CD4-positive, alpha-beta memory T cell (primary cell): ENCODE measurements at regions not wholly inside any gene's neighbourhood (a gene's known extent, or its start where the extent isn't known, plus 50 kb on each side); places are given as distances from the start of the nearest gene placed in this dataset.

Source experiments
- CTCF ChIA-PET: fragments of 350-600 bp; sonication (Branson Sonifier 250); formaldehyde crosslinking; loops from one replicate; lab custom pipeline; 2021; ENCODE audit warnings: inconsistent platforms; ENCODE audit not compliant: partially characterized antibody; lab: Charles Lee
- POLR2A ChIA-PET: fragments of 350-600 bp; sonication (Branson Sonifier 250); formaldehyde crosslinking; loops from one replicate; lab custom pipeline; 2021; ENCODE audit not compliant: partially characterized antibody; lab: Charles Lee
- DNase-seq, 5 donors: peaks; one replicate each; pipeline versions ENCODE4 v3.0.0 to v3.0.0-alpha.2; 2020 to 2022; ENCODE audit warnings: mixed read lengths in 1 of 5
- H3K27ac ChIP-seq: one replicate; pipeline ENCODE4 v1.7.0; 2013; ENCODE audit warnings: low read depth, low read length
- H3K27me3 ChIP-seq: 2 replicates; pipeline ENCODE4 v1.7.0; 2013; ENCODE audit warnings: mild to moderate bottlenecking, low read length, moderate library complexity; ENCODE audit not compliant: insufficient read depth
- H3K36me3 ChIP-seq: 2 replicates; pipeline ENCODE4 v1.7.0; 2013; ENCODE audit warnings: mild to moderate bottlenecking, low read length, moderate library complexity; ENCODE audit not compliant: insufficient read depth
- H3K4me1 ChIP-seq: 2 replicates; pipeline ENCODE4 v1.7.0; 2013; ENCODE audit warnings: mild to moderate bottlenecking, low read length, moderate library complexity; ENCODE audit not compliant: insufficient read depth
- H3K4me3 ChIP-seq, 2 donors: one replicate each; pipeline ENCODE4 v1.7.0; 2013; ENCODE audit warnings: low read length in 2 of 2, mild to moderate bottlenecking in 1 of 2
- H3K9me3 ChIP-seq, 2 donors: one replicate each; pipeline ENCODE4 v1.7.0; 2013; ENCODE audit warnings: low read length in 2 of 2, control low read depth in 1 of 2; ENCODE audit not compliant: control insufficient read depth in 1 of 2
- H3K27ac Mint-ChIP-seq, 7 donors: one replicate each; pipeline ENCODE4 v1.8.0; 2020 to 2021; ENCODE audit warnings: mixed read lengths in 7 of 7, mild to moderate bottlenecking in 6 of 7, inconsistent platforms in 3 of 7, moderate library complexity in 3 of 7
- H3K27me3 Mint-ChIP-seq, 2 donors: one replicate each; pipeline ENCODE4 v1.8.0; 2020 to 2021; ENCODE audit warnings: mixed read lengths in 2 of 2
- H3K36me3 Mint-ChIP-seq, 2 donors: one replicate each; pipeline ENCODE4 v1.8.0; 2020 to 2021; ENCODE audit warnings: mixed read lengths in 2 of 2, inconsistent platforms in 1 of 2, mild to moderate bottlenecking in 1 of 2
- H3K4me1 Mint-ChIP-seq, 4 donors: one replicate each; pipeline ENCODE4 v1.8.0; 2020 to 2021; ENCODE audit warnings: mixed read lengths in 4 of 4, mild to moderate bottlenecking in 1 of 4
- H3K4me3 Mint-ChIP-seq, 8 donors: one replicate each; pipeline ENCODE4 v1.8.0; 2020 to 2021; ENCODE audit warnings: mixed read lengths in 8 of 8, mild to moderate bottlenecking in 7 of 8, moderate library complexity in 6 of 8, inconsistent platforms in 3 of 8
- H3K9me3 Mint-ChIP-seq, 8 donors: one replicate each; pipeline ENCODE4 v1.8.0; 2020 to 2021; ENCODE audit warnings: mixed read lengths in 8 of 8, mild to moderate bottlenecking in 5 of 8, inconsistent platforms in 3 of 8, moderate library complexity in 1 of 8
- intact Hi-C: fragments of 100-400 bp; cut with micrococcal nuclease; formaldehyde crosslinking; loops from one replicate; pipeline ENCODE4 v1.15.1; 2023

DNA sequence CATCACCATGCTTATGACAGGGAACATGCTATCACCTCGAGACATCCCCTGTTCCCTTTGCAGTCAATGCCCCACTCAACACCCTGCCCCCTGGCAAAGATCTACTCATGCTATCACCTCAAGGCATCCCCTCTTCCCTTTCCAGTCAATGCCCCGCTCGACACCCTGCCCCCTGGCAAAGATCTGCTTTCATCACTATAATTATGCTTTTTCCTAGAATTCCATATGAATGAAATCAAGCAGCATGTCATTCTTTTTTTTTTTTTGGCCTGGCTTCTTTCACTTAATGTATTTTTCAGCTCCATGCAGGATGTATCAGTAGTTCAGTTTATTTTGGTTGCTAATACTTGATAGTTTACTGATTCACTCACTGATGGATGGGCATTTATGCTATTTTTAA lies 554.9 kb downstream of the CDH26 start:
- peaks cover 2 to 7% of the 10 kb centered on the region in 2 donors for H3K27me3 Mint-ChIP-seq
- H3K4me3 Mint-ChIP-seq: no peak overlapping the region
- POLR2A ChIA-PET: no interaction called here
- Histone ChIP-seq H3K27me3 (no peaks in the 10 kb centered on the region), H3K4me1 (no peaks in the 10 kb centered on the region), H3K27ac (no peak overlapping the region), H3K9me3 (no peaks in the 10 kb centered on the region), H3K4me3 (no peak overlapping the region), H3K36me3 (no peaks in the 10 kb centered on the region)
- intact Hi-C loops: no loop called here
- H3K9me3 Mint-ChIP-seq: peaks cover 0 to 6% (median 0%) of the 10 kb centered on the region in 8 donors
- no peak overlapping the region for H3K27ac Mint-ChIP-seq
- H3K4me1 Mint-ChIP-seq: no peaks in the 10 kb centered on the region
- CTCF ChIA-PET: no interaction called here
- no peaks in the 10 kb centered on the region for H3K36me3 Mint-ChIP-seq
- no peak for DNase-seq

DNA sequence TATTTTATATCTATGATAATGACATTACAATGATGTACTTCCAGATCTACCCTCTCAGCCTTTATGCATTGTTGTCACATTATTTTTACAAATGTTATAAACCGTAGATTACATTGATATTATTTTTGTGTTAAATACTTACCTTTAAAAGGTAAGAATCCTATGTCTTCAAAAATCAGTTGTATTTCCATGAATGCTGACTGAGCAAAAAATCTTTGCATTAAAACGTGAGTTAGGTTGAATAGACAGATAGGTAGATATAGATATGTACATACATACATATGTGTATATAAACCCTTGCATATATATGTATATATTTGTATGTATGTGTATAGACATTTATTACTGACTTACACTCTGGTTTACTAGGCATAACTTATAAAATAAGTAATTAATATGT lies 558.2 kb downstream of the CDH26 start:
- H3K27ac Mint-ChIP-seq: no peak overlapping the region
- Histone ChIP-seq H3K9me3 (no peaks in the 10 kb centered on the region), H3K4me1 (no peaks in the 10 kb centered on the region), H3K4me3 (no peak overlapping the region), H3K36me3 (no peaks in the 10 kb centered on the region), H3K27ac (no peak overlapping the region), H3K27me3 (no peaks in the 10 kb centered on the region)
- H3K9me3 Mint-ChIP-seq: peaks cover 0 to 6% (median 0%) of the 10 kb centered on the region in 8 donors
- DNase-seq: no peak
- no peak overlapping the region for H3K4me3 Mint-ChIP-seq
- H3K27me3 Mint-ChIP-seq: peaks cover 6% of the 10 kb centered on the region in 2 donors
- intact Hi-C loops: no loop called here
- ChIA-PET CTCF (no interaction called here), POLR2A (no interaction called here)
- H3K4me1 Mint-ChIP-seq: no peaks in the 10 kb centered on the region
- no peaks in the 10 kb centered on the region for H3K36me3 Mint-ChIP-seq

GRCh38 chr20:60518022-60518421 lies 559.8 kb downstream of the CDH26 start:
- Mint-ChIP-seq H3K4me3 (no peak overlapping the region), H3K36me3 (no peaks in the 10 kb centered on the region), H3K9me3 (peaks cover 0 to 6% (median 0%) of the 10 kb centered on the region in 8 donors), H3K27me3 (peaks cover 6% of the 10 kb centered on the region in 2 donors), H3K4me1 (no peaks in the 10 kb centered on the region), H3K27ac (no peak overlapping the region)
- ChIA-PET CTCF (no interaction called here), POLR2A (no interaction called here)
- no peak overlapping the region for H3K4me3 ChIP-seq
- H3K9me3 ChIP-seq: no peaks in the 10 kb centered on the region
- intact Hi-C loops: no loop called here
- DNase-seq: no peak
- H3K36me3 ChIP-seq: no peaks in the 10 kb centered on the region
- H3K27ac ChIP-seq: no peak overlapping the region
- no peaks in the 10 kb centered on the region for H3K4me1 ChIP-seq
- H3K27me3 ChIP-seq: no peaks in the 10 kb centered on the region

DNA sequence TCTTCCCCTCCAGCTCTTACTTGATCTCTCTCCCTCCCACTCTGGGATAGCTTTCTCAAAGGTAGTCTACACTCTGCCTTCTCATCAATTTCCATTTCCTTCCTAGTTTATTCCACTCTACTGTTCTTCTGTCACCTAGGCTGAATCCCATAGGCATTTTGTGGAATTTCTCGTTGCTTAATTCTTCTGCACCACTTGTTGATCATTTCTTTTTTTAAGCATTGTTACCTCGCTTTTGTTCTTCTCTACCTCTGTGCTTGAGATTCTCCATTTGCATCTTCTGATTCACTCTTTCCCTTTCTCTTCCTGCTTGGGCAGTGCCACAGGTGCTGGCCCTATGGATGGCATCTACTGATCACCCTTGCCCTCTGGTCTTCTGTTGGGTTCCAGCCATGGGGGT lies 567.2 kb downstream of the CDH26 start:
- POLR2A ChIA-PET: no interaction called here
- Mint-ChIP-seq H3K9me3 (peaks cover 0 to 10% (median 3%) of the 10 kb centered on the region in 8 donors), H3K27ac (no peak overlapping the region), H3K4me1 (no peaks in the 10 kb centered on the region), H3K36me3 (no peaks in the 10 kb centered on the region), H3K4me3 (no peak overlapping the region), H3K27me3 (peaks cover 2 to 5% of the 10 kb centered on the region in 2 donors)
- Histone ChIP-seq H3K9me3 (no peaks in the 10 kb centered on the region), H3K4me1 (no peaks in the 10 kb centered on the region), H3K27me3 (no peaks in the 10 kb centered on the region), H3K36me3 (no peaks in the 10 kb centered on the region), H3K4me3 (no peak overlapping the region), H3K27ac (no peak overlapping the region)
- intact Hi-C loops: no loop called here
- CTCF ChIA-PET: no interaction called here
- DNase-seq: no peak

GRCh38 chr20:60527656-60528055 lies 569.4 kb downstream of the CDH26 start:
- Mint-ChIP-seq H3K9me3 (peaks cover 0 to 10% (median 4%) of the 10 kb centered on the region in 8 donors), H3K27me3 (peaks cover 2 to 5% of the 10 kb centered on the region in 2 donors), H3K4me1 (no peaks in the 10 kb centered on the region), H3K4me3 (no peak overlapping the region), H3K36me3 (no peaks in the 10 kb centered on the region), H3K27ac (no peak overlapping the region)
- no peaks in the 10 kb centered on the region for H3K4me1 ChIP-seq
- DNase-seq: no peak
- CTCF ChIA-PET: no interaction called here
- intact Hi-C loops: no loop called here
- H3K4me3 ChIP-seq: no peak overlapping the region
- no peaks in the 10 kb centered on the region for H3K9me3 ChIP-seq
- no peaks in the 10 kb centered on the region for H3K27me3 ChIP-seq
- POLR2A ChIA-PET: no interaction called here
- H3K36me3 ChIP-seq: no peaks in the 10 kb centered on the region
- no peak overlapping the region for H3K27ac ChIP-seq

GRCh38 chr20:60528141-60528540 lies 569.9 kb downstream of the CDH26 start:
- Histone ChIP-seq H3K4me1 (no peaks in the 10 kb centered on the region), H3K27me3 (no peaks in the 10 kb centered on the region), H3K36me3 (no peaks in the 10 kb centered on the region), H3K4me3 (no peak overlapping the region), H3K27ac (no peak overlapping the region), H3K9me3 (no peaks in the 10 kb centered on the region)
- Mint-ChIP-seq H3K4me1 (no peaks in the 10 kb centered on the region), H3K4me3 (no peak overlapping the region), H3K36me3 (no peaks in the 10 kb centered on the region), H3K27me3 (peaks cover 2 to 5% of the 10 kb centered on the region in 2 donors), H3K27ac (no peak overlapping the region), H3K9me3 (peaks cover 0 to 10% (median 4%) of the 10 kb centered on the region in 8 donors)
- CTCF ChIA-PET: no interaction called here
- no peak for DNase-seq
- intact Hi-C loops: no loop called here
- POLR2A ChIA-PET: no interaction called here

GRCh38 chr20:60529149-60529548 lies 570.9 kb downstream of the CDH26 start:
- H3K27me3 Mint-ChIP-seq: peaks cover 2 to 5% of the 10 kb centered on the region in 2 donors
- Histone ChIP-seq H3K36me3 (no peaks in the 10 kb centered on the region), H3K27ac (no peak overlapping the region), H3K27me3 (no peaks in the 10 kb centered on the region), H3K4me1 (no peaks in the 10 kb centered on the region), H3K4me3 (no peak overlapping the region), H3K9me3 (no peaks in the 10 kb centered on the region)
- H3K9me3 Mint-ChIP-seq: peaks cover 0 to 10% (median 3%) of the 10 kb centered on the region in 8 donors
- H3K36me3 Mint-ChIP-seq: no peaks in the 10 kb centered on the region
- intact Hi-C loops: no loop called here
- ChIA-PET CTCF (no interaction called here), POLR2A (no interaction called here)
- DNase-seq: no peak
- no peak overlapping the region for H3K27ac Mint-ChIP-seq
- H3K4me3 Mint-ChIP-seq: no peak overlapping the region
- H3K4me1 Mint-ChIP-seq: no peaks in the 10 kb centered on the region

- no peak overlapping the region for H3K4me3 ChIP-seq
- no peaks in the 10 kb centered on the region for H3K36me3 Mint-ChIP-seq
- no peaks in the 10 kb centered on the region for H3K36me3 ChIP-seq
- CTCF ChIA-PET: no interaction called here
- no peak overlapping the region for H3K4me3 Mint-ChIP-seq
- intact Hi-C loops: no loop called here
- no peaks in the 10 kb centered on the region for H3K9me3 ChIP-seq
- POLR2A ChIA-PET: no interaction called here
- no peak overlapping the region for H3K27ac ChIP-seq
- peaks cover 0 to 4% (median 0%) of the 10 kb centered on the region in 8 donors for H3K9me3 Mint-ChIP-seq
- H3K4me1 ChIP-seq: no peaks in the 10 kb centered on the region
- no peaks in the 10 kb centered on the region for H3K4me1 Mint-ChIP-seq
- H3K27me3 ChIP-seq: no peaks in the 10 kb centered on the region
- H3K27ac Mint-ChIP-seq: no peak overlapping the region
- no peak for DNase-seq
- peaks cover 6 to 7% of the 10 kb centered on the region in 2 donors for H3K27me3 Mint-ChIP-seq
These were observed 577.0 kb downstream of the CDH26 start for GRCh38 chr20:60535211-60535610.
